GM12872 (cell line): ENCODE measurements at regions not wholly inside any gene's neighbourhood (a gene's known extent, or its start where the extent isn't known, plus 50 kb on each side); places are given as distances from the start of the nearest gene placed in this dataset.

Source experiments
- TF ChIP-seq, protein P1 (sequence below): IDR thresholded peaks from 3 replicates; pipeline ENCODE4 v1.5.1; 2011; ENCODE audit warnings: low read depth, mild to moderate bottlenecking, low read length, moderate library complexity; ENCODE audit not compliant: insufficient read depth

DNA sequence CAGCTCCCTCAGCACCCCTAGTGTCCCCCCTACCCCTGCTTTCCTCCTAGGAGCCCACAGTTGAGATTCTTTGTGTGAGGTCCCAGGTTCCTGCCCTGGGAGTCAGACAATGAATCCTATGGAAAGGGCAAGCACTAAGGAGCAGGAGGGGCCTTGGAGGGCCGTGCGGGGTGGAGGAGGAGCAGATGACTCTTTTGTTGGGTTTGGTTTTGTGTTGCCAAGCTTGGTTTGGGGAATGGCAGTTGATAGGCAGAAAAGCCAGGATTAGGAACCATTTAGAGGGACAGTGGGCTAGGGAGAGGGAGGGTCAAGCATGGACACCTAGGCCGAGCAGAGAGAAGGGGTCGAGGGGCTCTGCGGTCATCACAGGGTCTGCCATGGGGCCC lies 61.6 kb upstream of the SPTLC1 start:
- TF ChIP-seq, protein P1, sequence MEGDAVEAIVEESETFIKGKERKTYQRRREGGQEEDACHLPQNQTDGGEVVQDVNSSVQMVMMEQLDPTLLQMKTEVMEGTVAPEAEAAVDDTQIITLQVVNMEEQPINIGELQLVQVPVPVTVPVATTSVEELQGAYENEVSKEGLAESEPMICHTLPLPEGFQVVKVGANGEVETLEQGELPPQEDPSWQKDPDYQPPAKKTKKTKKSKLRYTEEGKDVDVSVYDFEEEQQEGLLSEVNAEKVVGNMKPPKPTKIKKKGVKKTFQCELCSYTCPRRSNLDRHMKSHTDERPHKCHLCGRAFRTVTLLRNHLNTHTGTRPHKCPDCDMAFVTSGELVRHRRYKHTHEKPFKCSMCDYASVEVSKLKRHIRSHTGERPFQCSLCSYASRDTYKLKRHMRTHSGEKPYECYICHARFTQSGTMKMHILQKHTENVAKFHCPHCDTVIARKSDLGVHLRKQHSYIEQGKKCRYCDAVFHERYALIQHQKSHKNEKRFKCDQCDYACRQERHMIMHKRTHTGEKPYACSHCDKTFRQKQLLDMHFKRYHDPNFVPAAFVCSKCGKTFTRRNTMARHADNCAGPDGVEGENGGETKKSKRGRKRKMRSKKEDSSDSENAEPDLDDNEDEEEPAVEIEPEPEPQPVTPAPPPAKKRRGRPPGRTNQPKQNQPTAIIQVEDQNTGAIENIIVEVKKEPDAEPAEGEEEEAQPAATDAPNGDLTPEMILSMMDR = no peak

GRCh38 chr9:92176068-92176799 lies 61.0 kb upstream of the SPTLC1 start:
- TF ChIP-seq, protein P1 = peak; percentile 42; the same call in 2 of the 3 replicates

- TF ChIP-seq, protein P1 = no peak
Measured at GRCh38 chr9:92175441-92175840, 60.2 kb upstream of the SPTLC1 start.

- TF ChIP-seq, protein P1 = no peak
Measured at GRCh38 chr9:92173318-92173717, 58.1 kb upstream of the SPTLC1 start.

DNA sequence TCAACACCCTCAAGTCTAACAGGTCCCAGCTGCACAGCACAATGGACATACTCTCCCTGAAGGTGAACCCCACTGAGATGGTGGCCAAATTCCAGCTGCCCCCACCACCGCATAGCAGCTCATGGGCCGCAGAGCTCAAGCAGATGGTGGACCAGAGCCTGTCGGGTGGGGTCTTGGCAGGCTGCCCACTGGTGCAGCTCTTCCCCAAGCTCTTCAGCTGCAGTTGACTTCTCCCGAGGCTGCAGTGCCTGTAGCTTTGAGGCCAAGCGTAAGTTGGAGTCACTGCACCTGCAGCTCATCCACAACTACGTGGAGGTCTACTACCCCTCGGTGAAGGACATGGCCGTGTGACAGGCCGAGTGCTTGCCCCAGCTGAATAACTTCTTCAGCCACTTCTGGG lies 56.6 kb upstream of the SPTLC1 start:
- TF ChIP-seq, protein P1 = no peak

DNA sequence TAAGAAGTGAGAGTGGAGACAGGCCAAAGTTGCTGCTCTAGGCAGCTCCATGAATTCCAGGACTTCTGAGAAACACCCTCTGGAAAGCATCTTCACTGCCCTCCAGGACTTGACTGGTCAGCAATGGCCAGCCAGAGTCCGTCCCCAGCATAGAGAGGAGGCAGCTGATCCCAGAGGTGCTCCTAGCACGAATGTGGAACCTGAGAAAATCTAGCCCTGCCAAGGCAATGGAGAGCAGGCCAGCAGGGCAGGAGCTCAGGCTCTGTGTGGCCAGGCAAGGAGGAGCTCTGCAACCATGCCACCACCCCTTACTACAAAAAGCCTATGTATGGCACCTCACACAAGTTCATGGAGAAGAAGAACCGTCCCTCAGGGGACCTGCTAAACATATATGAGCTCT lies 56.1 kb upstream of the SPTLC1 start:
- TF ChIP-seq, protein P1 = no peak

DNA sequence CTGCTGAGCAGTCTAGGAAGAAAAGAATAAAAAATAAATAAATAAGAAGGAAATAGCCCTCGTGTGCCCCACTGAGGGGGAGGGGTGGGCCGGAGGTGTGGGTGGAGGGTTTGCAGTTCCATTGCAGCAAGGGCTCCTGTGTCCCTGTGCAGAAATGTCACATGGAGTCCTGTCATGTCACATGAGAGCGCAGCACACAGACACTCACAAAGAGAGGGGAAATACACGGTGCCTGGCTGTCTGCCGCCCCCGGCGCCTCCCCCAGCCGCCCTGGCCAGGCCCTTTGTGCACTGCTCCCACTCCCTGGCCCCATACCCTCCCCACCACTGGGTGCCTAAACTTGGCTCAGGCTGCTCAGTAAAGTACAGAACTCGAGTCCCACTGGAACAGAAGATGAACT lies 55.6 kb upstream of the SPTLC1 start:
- TF ChIP-seq, protein P1 = no peak
